DND-41 (cell line): ENCODE measurements at regions not wholly inside any gene's neighbourhood (a gene's known extent, or its start where the extent isn't known, plus 50 kb on each side); places are given as distances from the start of the nearest gene placed in this dataset.

Source experiments
- EZH2 ChIP-seq: IDR thresholded peaks from 3 replicates; pipeline ENCODE4 v1.6.1; 2012; ENCODE audit warnings: borderline replicate concordance, low read depth, mild to moderate bottlenecking, moderate library complexity, low read length, inconsistent platforms; ENCODE audit not compliant: severe bottlenecking
- TF ChIP-seq, protein P1 (sequence below): IDR thresholded peaks from 2 replicates; pipeline ENCODE4 v1.5.1; 2012; ENCODE audit warnings: borderline replicate concordance, low read length, moderate library complexity, mild to moderate bottlenecking; ENCODE audit not compliant: poor library complexity, severe bottlenecking; ENCODE audit errors: extremely low read depth

DNA sequence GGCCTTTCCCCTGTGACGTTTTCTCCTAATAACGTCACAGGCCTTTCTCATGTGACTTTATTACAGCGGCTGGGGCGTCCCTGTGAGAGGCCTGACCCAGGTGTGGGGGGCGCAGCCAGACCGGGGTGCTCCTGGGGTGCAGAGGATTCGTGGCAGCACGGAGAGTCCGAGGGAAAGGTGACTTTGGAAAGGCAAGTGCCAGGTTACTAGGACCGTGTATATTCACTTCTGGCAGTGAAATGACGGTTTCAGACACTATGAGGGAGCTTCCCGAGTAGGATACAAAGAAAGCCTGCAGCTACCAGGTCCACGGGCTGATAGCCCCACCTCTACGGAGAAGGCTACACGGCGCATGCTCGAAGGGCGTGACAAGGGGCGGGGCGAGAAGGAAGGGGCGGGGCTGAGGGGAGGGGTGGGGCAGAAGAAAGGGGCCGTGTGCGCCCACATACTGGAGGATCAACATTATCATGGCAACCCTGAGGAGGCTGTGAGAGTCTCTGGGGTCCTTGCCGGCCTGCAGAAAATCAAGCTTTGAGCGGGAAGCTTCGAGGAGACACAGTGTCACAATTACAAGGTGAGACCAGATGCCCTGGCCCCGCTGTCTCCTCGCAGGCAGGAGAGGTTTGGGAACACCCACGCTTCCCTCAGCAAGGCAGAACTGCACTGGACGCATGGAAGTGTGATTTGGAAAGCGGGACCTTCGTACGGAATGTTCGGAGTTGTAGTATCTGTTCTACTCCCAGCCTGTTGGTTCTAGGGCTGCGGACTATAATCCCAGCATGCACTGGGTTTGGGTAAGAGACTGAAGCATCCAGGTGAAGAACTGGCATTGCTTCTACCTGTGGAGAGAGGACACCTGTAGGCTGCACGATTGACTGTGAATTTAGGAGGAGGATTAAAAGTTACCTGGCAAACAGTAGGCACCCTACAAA, 54.4 kb upstream of the ZNF337 start:
- TF ChIP-seq, protein P1, sequence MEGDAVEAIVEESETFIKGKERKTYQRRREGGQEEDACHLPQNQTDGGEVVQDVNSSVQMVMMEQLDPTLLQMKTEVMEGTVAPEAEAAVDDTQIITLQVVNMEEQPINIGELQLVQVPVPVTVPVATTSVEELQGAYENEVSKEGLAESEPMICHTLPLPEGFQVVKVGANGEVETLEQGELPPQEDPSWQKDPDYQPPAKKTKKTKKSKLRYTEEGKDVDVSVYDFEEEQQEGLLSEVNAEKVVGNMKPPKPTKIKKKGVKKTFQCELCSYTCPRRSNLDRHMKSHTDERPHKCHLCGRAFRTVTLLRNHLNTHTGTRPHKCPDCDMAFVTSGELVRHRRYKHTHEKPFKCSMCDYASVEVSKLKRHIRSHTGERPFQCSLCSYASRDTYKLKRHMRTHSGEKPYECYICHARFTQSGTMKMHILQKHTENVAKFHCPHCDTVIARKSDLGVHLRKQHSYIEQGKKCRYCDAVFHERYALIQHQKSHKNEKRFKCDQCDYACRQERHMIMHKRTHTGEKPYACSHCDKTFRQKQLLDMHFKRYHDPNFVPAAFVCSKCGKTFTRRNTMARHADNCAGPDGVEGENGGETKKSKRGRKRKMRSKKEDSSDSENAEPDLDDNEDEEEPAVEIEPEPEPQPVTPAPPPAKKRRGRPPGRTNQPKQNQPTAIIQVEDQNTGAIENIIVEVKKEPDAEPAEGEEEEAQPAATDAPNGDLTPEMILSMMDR: no peak
- no peak for TF ChIP-seq EZH2
